Epidermal melanocyte (primary cell): ENCODE measurements at regions not wholly inside any gene's neighbourhood (a gene's known extent, or its start where the extent isn't known, plus 50 kb on each side); places are given as distances from the start of the nearest gene placed in this dataset.
A peak's percentile ranks its signal among the peaks of the same experiment; 100 is the strongest.
"Not testable (repeated sequence)": the region's sequence is repeated elsewhere in the genome, so short reads cannot be mapped to it uniquely, and the experiment has no call there.

Source experiments
- DNase-seq: peaks from one replicate; pipeline ENCODE4 v3.0.0; 2011; ENCODE audit warnings: low spot score; ENCODE audit not compliant: insufficient read length

DNA sequence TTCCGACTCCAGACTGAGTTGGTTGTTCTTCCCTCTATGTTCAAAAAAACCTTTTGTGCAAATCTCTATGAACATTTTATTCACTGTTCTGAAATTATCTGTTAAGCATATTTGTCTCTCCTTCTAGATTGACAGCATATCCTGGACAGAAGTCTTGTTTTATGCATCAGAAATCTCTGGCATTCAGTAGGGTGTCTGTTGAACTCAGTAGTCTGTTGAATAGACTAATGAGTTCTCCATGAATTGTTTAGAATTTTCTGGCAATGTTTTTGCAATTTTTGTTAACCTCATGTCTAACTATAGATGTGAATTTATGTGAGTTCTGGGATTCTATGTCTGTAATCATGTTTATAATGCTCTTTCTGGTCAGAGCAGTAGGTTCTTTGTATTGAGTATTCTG lies 222.5 kb upstream of the KCNMB2 start:
- no peak for DNase-seq

DNA sequence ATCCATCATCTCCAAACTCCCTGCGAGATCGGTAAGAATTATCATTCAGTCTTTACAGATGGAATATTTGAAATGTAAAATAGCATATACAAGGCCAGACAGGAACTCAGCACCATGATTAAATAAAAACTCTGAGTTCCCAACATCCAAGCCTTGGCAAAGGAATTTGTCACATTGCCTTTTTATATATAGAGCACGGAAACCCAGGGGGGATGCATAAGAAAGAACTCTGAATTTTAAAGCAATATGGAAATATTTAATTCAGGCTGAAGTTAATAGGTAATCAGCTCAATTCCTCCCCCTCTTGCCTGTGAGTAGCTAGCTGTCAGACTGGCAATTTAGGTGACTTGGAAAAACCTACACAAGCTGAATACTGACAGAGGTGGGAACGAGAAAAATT lies 217.9 kb upstream of the KCNMB2 start:
- no peak for DNase-seq

GRCh38 chr3:178318941-178319816 lies 217.1 kb upstream of the KCNMB2 start:
- DNase-seq: no peak

GRCh38 chr3:178320456-178321351 lies 215.5 kb upstream of the KCNMB2 start:
- no peak for DNase-seq

GRCh38 chr3:178324356-178324755 lies 211.9 kb upstream of the KCNMB2 start:
- no peak for DNase-seq

GRCh38 chr3:178325330-178325729 lies 210.9 kb upstream of the KCNMB2 start:
- DNase-seq: no peak

- DNase-seq: no peak
Measured at GRCh38 chr3:178329936-178330335, 206.3 kb upstream of the KCNMB2 start.

GRCh38 chr3:178334239-178334638 lies 202.0 kb upstream of the KCNMB2 start:
- no peak for DNase-seq

- no peak for DNase-seq
Measured at GRCh38 chr3:178336336-178336735, 199.9 kb upstream of the KCNMB2 start.

DNA sequence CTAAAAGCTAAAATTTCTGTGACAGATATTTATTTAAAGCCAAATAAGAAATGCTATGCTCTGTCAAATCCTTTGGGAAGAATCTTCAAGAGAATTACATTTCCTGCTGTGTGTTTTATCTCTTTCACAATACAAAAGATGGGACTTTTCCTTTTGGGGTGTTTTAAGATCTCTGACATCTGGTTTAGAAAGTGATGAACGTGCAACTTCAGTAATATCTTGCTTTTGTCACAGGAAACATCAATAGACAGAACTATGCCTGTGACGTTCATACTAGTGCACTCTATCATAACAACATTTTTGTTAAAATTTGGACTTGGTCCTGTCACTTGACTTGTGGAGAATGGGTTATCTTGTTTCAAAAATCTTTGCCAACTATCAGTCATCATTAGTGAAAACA lies 195.7 kb upstream of the KCNMB2 start:
- DNase-seq: no peak

- no peak for DNase-seq
Measured at GRCh38 chr3:178341636-178342035, 194.6 kb upstream of the KCNMB2 start.

DNA sequence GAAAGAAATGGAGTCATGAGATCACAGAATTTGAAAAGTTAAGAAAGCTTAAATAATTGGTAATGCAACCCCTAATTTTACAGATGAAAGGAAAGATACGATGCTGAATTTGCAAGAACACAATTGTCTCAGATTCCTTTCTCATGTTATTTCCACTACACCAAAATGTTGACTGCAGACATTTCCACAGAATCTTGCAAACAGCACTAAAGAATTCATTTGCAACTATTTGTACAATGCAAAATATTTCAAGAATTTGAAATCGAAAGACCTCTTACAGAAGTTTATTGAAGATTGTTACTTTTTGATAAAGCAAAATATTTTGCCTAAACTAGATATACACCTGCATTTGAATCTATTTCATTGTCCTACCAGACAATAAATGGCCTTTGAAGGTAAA lies 194.1 kb upstream of the KCNMB2 start:
- no peak for DNase-seq

GRCh38 chr3:178343433-178344038 lies 192.7 kb upstream of the KCNMB2 start:
- DNase-seq: no peak

- DNase-seq: no peak
Measured at GRCh38 chr3:178345944-178346343, 190.3 kb upstream of the KCNMB2 start.

DNA sequence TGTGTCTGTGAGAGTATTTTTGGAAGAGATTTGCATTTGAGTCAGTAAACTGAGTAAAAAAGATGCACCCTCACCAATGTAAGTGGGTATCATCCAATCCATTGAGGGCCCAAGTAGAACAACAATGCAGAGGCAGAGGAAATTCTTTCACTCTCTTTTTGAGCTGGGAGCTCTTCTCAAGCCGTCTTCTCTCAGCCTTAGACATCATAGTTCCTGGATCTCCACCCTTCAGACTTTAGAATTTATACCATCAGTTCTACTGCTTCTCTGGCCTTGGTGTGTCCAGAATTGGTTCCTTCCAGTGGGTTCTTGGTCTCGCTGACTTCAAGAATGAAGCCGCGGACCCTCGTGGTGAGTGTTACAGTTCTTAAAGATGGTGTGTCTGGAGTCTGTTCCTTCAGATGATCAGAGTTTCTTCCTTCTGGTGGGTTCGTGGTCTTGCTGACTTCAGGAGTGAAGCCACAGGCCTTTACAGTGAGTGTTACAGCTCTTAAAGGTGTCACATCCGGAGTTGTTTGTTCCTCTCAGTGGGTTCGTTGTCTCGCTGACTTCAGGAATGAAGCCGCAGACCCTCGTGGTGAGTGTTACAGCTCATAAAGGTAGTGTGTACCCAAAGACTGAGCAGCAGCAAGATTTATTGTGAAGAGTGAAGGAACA lies 187.5 kb upstream of the KCNMB2 start:
- DNase-seq: not testable (repeated sequence)

DNA sequence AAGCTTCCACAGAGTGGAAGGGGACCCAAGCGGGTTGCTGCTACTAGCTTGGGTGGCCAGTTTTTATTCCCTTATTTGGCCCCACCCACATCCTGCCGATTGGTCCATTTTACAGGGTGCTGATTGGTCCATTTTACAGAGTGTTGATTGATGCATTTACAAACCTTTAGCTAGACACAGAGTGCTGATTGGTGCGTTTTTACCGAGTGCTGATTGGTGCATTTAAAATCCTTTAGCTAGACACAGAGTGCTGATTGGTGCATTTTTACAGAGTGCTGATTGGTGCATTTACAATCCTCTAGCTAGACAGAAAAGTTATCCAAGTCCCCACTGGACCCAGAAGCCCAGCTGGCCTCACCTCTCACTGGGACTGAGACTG lies 187.0 kb upstream of the KCNMB2 start:
- not testable (repeated sequence) for DNase-seq

- DNase-seq: no peak
Measured at GRCh38 chr3:178350763-178351162, 185.5 kb upstream of the KCNMB2 start.

DNA sequence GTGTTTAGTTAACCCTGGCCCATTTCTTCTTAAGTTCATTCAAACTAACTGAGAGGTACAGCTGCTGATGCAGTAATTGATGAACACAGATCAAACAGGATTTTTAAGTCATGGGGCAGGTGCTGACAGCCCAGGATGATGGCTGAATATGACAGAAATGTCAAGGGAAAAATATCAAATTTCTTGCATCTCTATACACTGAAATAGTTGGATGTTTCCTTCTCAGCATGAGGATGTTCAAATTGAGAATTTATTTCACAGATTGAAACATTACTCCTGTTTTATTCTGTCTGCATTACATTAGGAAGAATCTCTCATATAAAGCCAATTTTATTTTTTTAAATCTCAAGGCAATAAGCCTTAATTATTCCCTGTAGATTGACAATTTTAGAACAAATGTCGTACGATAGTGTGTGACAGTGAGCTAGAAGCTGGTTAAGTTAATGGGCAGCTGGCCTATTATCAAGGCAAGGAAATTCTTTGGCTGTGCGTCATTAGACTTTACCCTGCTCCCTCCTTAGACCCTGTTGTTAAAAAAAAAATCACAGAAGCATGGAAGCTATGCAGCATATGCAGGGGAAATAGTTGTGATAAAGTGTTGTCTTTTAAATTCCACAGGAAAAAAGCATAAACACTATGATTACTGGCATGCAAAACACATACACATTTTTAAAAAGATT lies 183.8 kb upstream of the KCNMB2 start:
- DNase-seq: peak; percentile 23

- DNase-seq: no peak
Measured at GRCh38 chr3:178353006-178353694, 183.1 kb upstream of the KCNMB2 start.

GRCh38 chr3:178359728-178360127 lies 176.5 kb upstream of the KCNMB2 start:
- DNase-seq: no peak
